BLaER1 treated with 17β-estradiol and CSF1 and Interleukin-3, amounts not matched to agents 10 nM and 100 nM (cell line): ENCODE measurements at regions not wholly inside any gene's neighbourhood (a gene's known extent, or its start where the extent isn't known, plus 50 kb on each side); places are given as distances from the start of the nearest gene placed in this dataset.

Experiments used
- H3K27ac ChIP-seq, 11 experiments: shearing (Covaris generic); formaldehyde crosslinking; 2 replicates each; pipeline ENCODE4 v1.8.1; 2022
- H3K27me3 ChIP-seq, 11 experiments: shearing (Covaris generic); formaldehyde crosslinking; 2 replicates each; pipeline ENCODE4 v1.8.1; 2022
- H3K36me3 ChIP-seq, 11 experiments: shearing (Covaris generic); formaldehyde crosslinking; 2 replicates each; pipeline ENCODE4 v1.8.1; 2022
- H3K4me1 ChIP-seq, 10 experiments: shearing (Covaris generic); formaldehyde crosslinking; 2 replicates each; pipeline ENCODE4 v1.8.1; 2022
- H3K4me2 ChIP-seq, 11 experiments: shearing (Covaris generic); formaldehyde crosslinking; 2 replicates each; pipeline ENCODE4 v1.8.1; 2022
- H3K4me3 ChIP-seq, 10 experiments: shearing (Covaris generic); formaldehyde crosslinking; 2 replicates each; pipeline ENCODE4 v1.8.1; 2022
- H3K9ac ChIP-seq, 11 experiments: shearing (Covaris generic); formaldehyde crosslinking; 2 replicates each; pipeline ENCODE4 v1.8.1; 2022
- H3K9me3 ChIP-seq, 11 experiments: shearing (Covaris generic); formaldehyde crosslinking; replicated peaks in 1 of 11; 2 replicates each; pipeline ENCODE4 v1.8.1; 2022
- H4K20me1 ChIP-seq, 11 experiments: shearing (Covaris generic); formaldehyde crosslinking; 2 replicates each; pipeline ENCODE4 v1.8.1; 2022
- Cebpa-rat ChIP-seq, 11 experiments: shearing (Covaris generic); IDR thresholded peaks; 2 replicates each; pipeline ENCODE4 v1.8.1; 2022

- Histone ChIP-seq H4K20me1 (no peaks in the 10 kb centered on the region), H3K9ac (no peak overlapping the region), H3K4me1 (peaks cover 0 to 12% (median 0%) of the 10 kb centered on the region in 10 experiments; a peak in 3 of 20 replicates), H3K4me2 (peak overlapping the region in 6 of 11 experiments; percentile 7 to 61 (median 21); a peak in 10 of 22 replicates), H3K27ac (no peak overlapping the region), H3K9me3 (no peaks in the 10 kb centered on the region), H3K27me3 (peaks cover 0 to 5% (median 0%) of the 10 kb centered on the region in 11 experiments; a peak in 3 of 22 replicates), H3K36me3 (no peaks in the 10 kb centered on the region), H3K4me3 (no peak overlapping the region)
- TF ChIP-seq Cebpa-rat (IDR thresholded peaks at IDR 0.05) = no peak
Measured at GRCh38 chr20:52493171-52493721, 301.7 kb upstream of the ZFP64 start.

GRCh38 chr20:52490711-52491430 lies 299.3 kb upstream of the ZFP64 start:
- Histone ChIP-seq H3K4me2 (no peak overlapping the region), H4K20me1 (no peaks in the 10 kb centered on the region), H3K4me3 (no peak overlapping the region), H3K9me3 (no peaks in the 10 kb centered on the region), H3K27ac (no peak overlapping the region), H3K9ac (no peak overlapping the region), H3K36me3 (no peaks in the 10 kb centered on the region), H3K4me1 (peaks cover 0 to 12% (median 0%) of the 10 kb centered on the region in 10 experiments; a peak in 3 of 20 replicates), H3K27me3 (peaks cover 0 to 5% (median 0%) of the 10 kb centered on the region in 11 experiments; a peak in 3 of 22 replicates)
- TF ChIP-seq Cebpa-rat (IDR thresholded peaks at IDR 0.05) = no peak

GRCh38 chr20:52484438-52484837 lies 292.9 kb upstream of the ZFP64 start:
- no peaks in the 10 kb centered on the region for H3K36me3 ChIP-seq
- H3K27ac ChIP-seq = no peak overlapping the region
- H3K4me2 ChIP-seq = no peak overlapping the region
- no peak overlapping the region for H3K9ac ChIP-seq
- 0 out of 20 replicates have a peak, but pooled peaks cover 0 to 5% (median 0%) of the 10 kb centered on the region in 10 experiments for H3K4me1 ChIP-seq
- TF ChIP-seq Cebpa-rat (IDR thresholded peaks at IDR 0.05) = no peak
- no peaks in the 10 kb centered on the region for H3K27me3 ChIP-seq
- 0 out of 22 replicates have a peak, but pooled peaks cover 0 to 4% (median 0%) of the 10 kb centered on the region in 11 experiments for H3K9me3 ChIP-seq
- no peak overlapping the region for H3K4me3 ChIP-seq
- H4K20me1 ChIP-seq = no peaks in the 10 kb centered on the region

- Histone ChIP-seq H3K4me1 (0 out of 20 replicates have a peak, but pooled peaks cover 0 to 5% (median 0%) of the 10 kb centered on the region in 10 experiments), H4K20me1 (no peaks in the 10 kb centered on the region), H3K36me3 (no peaks in the 10 kb centered on the region), H3K9ac (no peak overlapping the region), H3K9me3 (peaks cover 0 to 4% (median 0%) of the 10 kb centered on the region in 11 experiments; a peak in 1 of 22 replicates), H3K4me2 (no peak overlapping the region), H3K27ac (no peak overlapping the region), H3K27me3 (no peaks in the 10 kb centered on the region), H3K4me3 (no peak overlapping the region)
- TF ChIP-seq Cebpa-rat (IDR thresholded peaks at IDR 0.05) = no peak
Measured at GRCh38 chr20:52483382-52483781, 291.8 kb upstream of the ZFP64 start.

- Histone ChIP-seq H3K36me3 (no peaks in the 10 kb centered on the region), H3K4me2 (no peak overlapping the region), H3K27ac (no peak overlapping the region), H3K27me3 (no peaks in the 10 kb centered on the region), H3K9me3 (peaks cover 0 to 4% (median 0%) of the 10 kb centered on the region in 11 experiments; a peak in 1 of 22 replicates), H3K4me3 (no peak overlapping the region), H3K4me1 (0 out of 20 replicates have a peak, but pooled peaks cover 0 to 5% (median 0%) of the 10 kb centered on the region in 10 experiments), H4K20me1 (no peaks in the 10 kb centered on the region), H3K9ac (no peak overlapping the region)
- TF ChIP-seq Cebpa-rat (IDR thresholded peaks at IDR 0.05) = no peak
Measured at GRCh38 chr20:52482044-52482443, 290.5 kb upstream of the ZFP64 start.

- H4K20me1 ChIP-seq = no peaks in the 10 kb centered on the region
- no peak overlapping the region for H3K4me3 ChIP-seq
- no peaks in the 10 kb centered on the region for H3K36me3 ChIP-seq
- TF ChIP-seq Cebpa-rat (IDR thresholded peaks at IDR 0.05) = no peak
- H3K4me1 ChIP-seq = 0 out of 20 replicates have a peak, but pooled peaks cover 0 to 5% (median 0%) of the 10 kb centered on the region in 10 experiments
- H3K4me2 ChIP-seq = no peak overlapping the region
- peaks cover 0 to 4% (median 0%) of the 10 kb centered on the region in 11 experiments; a peak in 1 of 22 replicates for H3K9me3 ChIP-seq
- H3K27me3 ChIP-seq = no peaks in the 10 kb centered on the region
- no peak overlapping the region for H3K9ac ChIP-seq
- no peak overlapping the region for H3K27ac ChIP-seq
Measured at GRCh38 chr20:52481443-52481842, 289.9 kb upstream of the ZFP64 start.

GRCh38 chr20:52476074-52476750 lies 284.6 kb upstream of the ZFP64 start:
- no peaks in the 10 kb centered on the region for H4K20me1 ChIP-seq
- no peak overlapping the region for H3K27ac ChIP-seq
- H3K36me3 ChIP-seq = no peaks in the 10 kb centered on the region
- H3K4me1 ChIP-seq = no peaks in the 10 kb centered on the region
- no peak overlapping the region for H3K9ac ChIP-seq
- H3K4me3 ChIP-seq = no peak overlapping the region
- no peak for TF ChIP-seq Cebpa-rat (IDR thresholded peaks at IDR 0.05)
- H3K27me3 ChIP-seq = no peaks in the 10 kb centered on the region
- no peaks in the 10 kb centered on the region; a peak in 1 of 22 replicates for H3K9me3 ChIP-seq
- H3K4me2 ChIP-seq = no peak overlapping the region

- H3K36me3 ChIP-seq = no peaks in the 10 kb centered on the region
Measured at GRCh38 chr20:52473186-52473585, 281.6 kb upstream of the ZFP64 start.

GRCh38 chr20:52470561-52470960 lies 279.0 kb upstream of the ZFP64 start:
- no peak for TF ChIP-seq Cebpa-rat (IDR thresholded peaks at IDR 0.05)

More at GRCh38 chr20:52473186-52473585, 281.6 kb upstream of the ZFP64 start:
- Histone ChIP-seq H3K9me3 (no peaks in the 10 kb centered on the region), H3K4me2 (no peak overlapping the region), H3K4me3 (no peak overlapping the region), H3K27me3 (no peaks in the 10 kb centered on the region), H3K27ac (no peak overlapping the region), H3K9ac (no peak overlapping the region), H3K4me1 (no peaks in the 10 kb centered on the region), H4K20me1 (no peaks in the 10 kb centered on the region)
- TF ChIP-seq Cebpa-rat (IDR thresholded peaks at IDR 0.05) = no peak

More at GRCh38 chr20:52470561-52470960, 279.0 kb upstream of the ZFP64 start:
- Histone ChIP-seq H3K4me1 (no peaks in the 10 kb centered on the region), H3K27me3 (no peaks in the 10 kb centered on the region), H3K9me3 (no peaks in the 10 kb centered on the region), H3K27ac (no peak overlapping the region), H4K20me1 (no peaks in the 10 kb centered on the region), H3K4me3 (no peak overlapping the region), H3K36me3 (no peaks in the 10 kb centered on the region), H3K9ac (no peak overlapping the region), H3K4me2 (no peak overlapping the region)
